ENCODE measurements at regions not wholly inside any gene's neighbourhood (a gene's known extent, or its start where the extent isn't known, plus 50 kb on each side); places are given as distances from the start of the nearest gene placed in this dataset.

DNA sequence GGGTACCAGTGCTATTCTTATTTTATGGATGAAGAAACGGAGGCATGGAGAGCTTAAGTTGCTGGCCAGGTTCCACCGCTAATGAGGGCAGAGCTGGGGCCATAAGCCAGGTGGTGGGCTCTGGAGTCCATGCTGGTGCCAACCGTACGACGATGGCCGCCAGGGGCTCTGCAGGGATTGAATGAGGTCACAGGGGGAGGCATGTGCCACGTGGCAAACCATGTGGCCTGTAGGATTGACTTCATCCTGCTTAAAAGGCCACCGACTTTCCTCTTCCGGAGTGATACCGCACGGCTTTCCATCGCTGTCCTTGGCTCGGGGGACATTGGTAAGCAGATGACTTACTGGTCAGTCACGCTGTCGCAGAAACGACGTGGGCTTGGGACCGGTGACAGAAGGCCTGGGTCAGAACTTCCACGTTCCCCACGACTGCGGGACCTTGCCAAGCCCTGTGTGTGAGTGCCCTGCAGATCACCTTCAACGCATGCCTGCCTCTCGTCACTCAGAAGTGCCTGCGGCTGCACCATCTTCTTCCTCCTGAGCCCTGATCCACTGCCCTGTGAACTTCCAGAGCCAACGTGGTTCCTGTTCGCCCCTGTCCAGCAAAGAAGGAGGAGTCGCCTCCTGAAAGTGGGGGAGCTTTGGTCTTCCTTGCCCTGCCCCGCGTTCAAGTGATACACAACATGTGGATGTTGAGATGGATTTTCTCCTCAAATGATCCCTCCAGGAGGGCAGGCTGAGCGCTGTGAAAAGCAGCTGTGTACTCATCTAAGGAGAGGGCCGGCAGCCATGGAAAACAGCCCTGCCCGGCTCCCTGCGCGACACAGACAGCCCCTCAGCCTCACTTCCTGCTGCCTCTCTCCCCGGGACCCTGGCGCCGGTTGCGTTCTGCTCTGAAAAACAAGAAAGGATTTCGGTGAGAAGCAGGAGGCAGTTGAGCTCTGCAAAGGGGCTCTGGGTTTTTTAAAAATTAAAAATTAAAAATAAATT lies 176.7 kb downstream of the C16orf95 start:
- no peak overlapping the region for H3K4me3 Mint-ChIP-seq
- ChIA-PET POLR2A (interaction anchor here (0.8 kb wide), 1 partner anchor 23 kb away, joined by 3 read pairs; no protein-coding TSS in a partner anchor), CTCF (no interaction called here)
- peaks cover 7% of the 10 kb centered on the region for H3K4me1 Mint-ChIP-seq
- H3K36me3 Mint-ChIP-seq = peaks cover 11% of the 10 kb centered on the region
- TF ChIP-seq PREB (CRISPR knock-in tag; IDR thresholded peaks at IDR 0.05; ENCODE audit: borderline replicate concordance) (no peak), ZSCAN18 (CRISPR knock-in tag; IDR thresholded peaks at IDR 0.05) (no peak), NR3C1 (CRISPR knock-in tag; conservative IDR thresholded peaks at IDR 0.05; ENCODE audit: low read depth) (no peak), ZNF317 (CRISPR knock-in tag; IDR thresholded peaks at IDR 0.05; ENCODE audit: borderline replicate concordance, low read depth) (no peak), ZNF232 (CRISPR knock-in tag; IDR thresholded peaks at IDR 0.05) (no peak)
- TF ChIP-seq, protein P1, sequence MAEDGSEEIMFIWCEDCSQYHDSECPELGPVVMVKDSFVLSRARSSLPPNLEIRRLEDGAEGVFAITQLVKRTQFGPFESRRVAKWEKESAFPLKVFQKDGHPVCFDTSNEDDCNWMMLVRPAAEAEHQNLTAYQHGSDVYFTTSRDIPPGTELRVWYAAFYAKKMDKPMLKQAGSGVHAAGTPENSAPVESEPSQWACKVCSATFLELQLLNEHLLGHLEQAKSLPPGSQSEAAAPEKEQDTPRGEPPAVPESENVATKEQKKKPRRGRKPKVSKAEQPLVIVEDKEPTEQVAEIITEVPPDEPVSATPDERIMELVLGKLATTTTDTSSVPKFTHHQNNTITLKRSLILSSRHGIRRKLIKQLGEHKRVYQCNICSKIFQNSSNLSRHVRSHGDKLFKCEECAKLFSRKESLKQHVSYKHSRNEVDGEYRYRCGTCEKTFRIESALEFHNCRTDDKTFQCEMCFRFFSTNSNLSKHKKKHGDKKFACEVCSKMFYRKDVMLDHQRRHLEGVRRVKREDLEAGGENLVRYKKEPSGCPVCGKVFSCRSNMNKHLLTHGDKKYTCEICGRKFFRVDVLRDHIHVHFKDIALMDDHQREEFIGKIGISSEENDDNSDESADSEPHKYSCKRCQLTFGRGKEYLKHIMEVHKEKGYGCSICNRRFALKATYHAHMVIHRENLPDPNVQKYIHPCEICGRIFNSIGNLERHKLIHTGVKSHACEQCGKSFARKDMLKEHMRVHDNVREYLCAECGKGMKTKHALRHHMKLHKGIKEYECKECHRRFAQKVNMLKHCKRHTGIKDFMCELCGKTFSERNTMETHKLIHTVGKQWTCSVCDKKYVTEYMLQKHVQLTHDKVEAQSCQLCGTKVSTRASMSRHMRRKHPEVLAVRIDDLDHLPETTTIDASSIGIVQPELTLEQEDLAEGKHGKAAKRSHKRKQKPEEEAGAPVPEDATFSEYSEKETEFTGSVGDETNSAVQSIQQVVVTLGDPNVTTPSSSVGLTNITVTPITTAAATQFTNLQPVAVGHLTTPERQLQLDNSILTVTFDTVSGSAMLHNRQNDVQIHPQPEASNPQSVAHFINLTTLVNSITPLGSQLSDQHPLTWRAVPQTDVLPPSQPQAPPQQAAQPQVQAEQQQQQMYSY (CRISPR knock-in tag; IDR thresholded peaks at IDR 0.05) = no peak
- TF ChIP-seq, protein P2, sequence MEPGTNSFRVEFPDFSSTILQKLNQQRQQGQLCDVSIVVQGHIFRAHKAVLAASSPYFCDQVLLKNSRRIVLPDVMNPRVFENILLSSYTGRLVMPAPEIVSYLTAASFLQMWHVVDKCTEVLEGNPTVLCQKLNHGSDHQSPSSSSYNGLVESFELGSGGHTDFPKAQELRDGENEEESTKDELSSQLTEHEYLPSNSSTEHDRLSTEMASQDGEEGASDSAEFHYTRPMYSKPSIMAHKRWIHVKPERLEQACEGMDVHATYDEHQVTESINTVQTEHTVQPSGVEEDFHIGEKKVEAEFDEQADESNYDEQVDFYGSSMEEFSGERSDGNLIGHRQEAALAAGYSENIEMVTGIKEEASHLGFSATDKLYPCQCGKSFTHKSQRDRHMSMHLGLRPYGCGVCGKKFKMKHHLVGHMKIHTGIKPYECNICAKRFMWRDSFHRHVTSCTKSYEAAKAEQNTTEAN (CRISPR knock-in tag; IDR thresholded peaks at IDR 0.05) = no peak
- H3K9me3 Mint-ChIP-seq = peaks cover 30% of the 10 kb centered on the region
- DNase-seq (ENCODE audit: low spot score) (no peak), ATAC-seq (no peak)
- H3K27ac Mint-ChIP-seq = no peak overlapping the region
- no peaks in the 10 kb centered on the region for H3K27me3 Mint-ChIP-seq (ENCODE audit: low read depth)

DNA sequence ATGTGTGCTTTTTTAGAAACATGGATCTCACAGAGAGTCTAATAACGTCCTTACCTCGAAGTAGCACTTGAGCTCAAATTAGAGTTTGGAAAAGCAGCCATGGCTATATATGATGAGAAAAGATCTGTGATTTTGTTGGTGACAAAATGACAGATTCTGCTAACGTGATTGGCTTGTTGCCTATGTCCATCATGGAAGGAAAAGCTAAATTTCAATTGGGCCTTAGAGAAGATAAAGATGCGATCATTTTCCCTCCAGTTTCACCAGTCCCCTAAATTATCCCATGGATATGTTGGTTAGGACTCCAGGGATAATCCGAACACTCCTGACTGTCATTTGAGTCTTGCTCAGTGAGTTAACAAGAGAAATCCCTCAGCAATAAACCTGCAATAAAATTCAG lies 175.8 kb downstream of the C16orf95 start:
- no peak for ATAC-seq
- H3K4me1 Mint-ChIP-seq = peaks cover 7% of the 10 kb centered on the region
- CTCF ChIA-PET = interaction anchor here (0.7 kb wide), 1 partner anchor 334 kb away, joined by 3 read pairs; no protein-coding TSS in a partner anchor
- no peaks in the 10 kb centered on the region for H3K27me3 Mint-ChIP-seq (ENCODE audit: low read depth)
- TF ChIP-seq ATF2 (CRISPR knock-in tag; IDR thresholded peaks at IDR 0.05; ENCODE audit: borderline replicate concordance, low read depth) (no peak), ZNF423 (CRISPR knock-in tag; IDR thresholded peaks at IDR 0.05) (no peak), OVOL2 (CRISPR knock-in tag; IDR thresholded peaks at IDR 0.05; ENCODE audit: borderline replicate concordance) (no peak), RORB (CRISPR knock-in tag; IDR thresholded peaks at IDR 0.05) (no peak), ZNF263 (CRISPR knock-in tag; IDR thresholded peaks at IDR 0.05; ENCODE audit: low read depth) (no peak)
- H3K27ac Mint-ChIP-seq = no peak overlapping the region
- POLR2A ChIA-PET = interaction anchor here (0.8 kb wide), 1 partner anchor 22 kb away, joined by 3 read pairs; no protein-coding TSS in a partner anchor
- DNase-seq (ENCODE audit: low spot score) = no peak
- peaks cover 30% of the 10 kb centered on the region for H3K9me3 Mint-ChIP-seq
- no peak overlapping the region for H3K4me3 Mint-ChIP-seq
- H3K36me3 Mint-ChIP-seq = peaks cover 11% of the 10 kb centered on the region
